ENCODE measurements at regions not wholly inside any gene's neighbourhood (a gene's known extent, or its start where the extent isn't known, plus 50 kb on each side); places are given as distances from the start of the nearest gene placed in this dataset.

DNA sequence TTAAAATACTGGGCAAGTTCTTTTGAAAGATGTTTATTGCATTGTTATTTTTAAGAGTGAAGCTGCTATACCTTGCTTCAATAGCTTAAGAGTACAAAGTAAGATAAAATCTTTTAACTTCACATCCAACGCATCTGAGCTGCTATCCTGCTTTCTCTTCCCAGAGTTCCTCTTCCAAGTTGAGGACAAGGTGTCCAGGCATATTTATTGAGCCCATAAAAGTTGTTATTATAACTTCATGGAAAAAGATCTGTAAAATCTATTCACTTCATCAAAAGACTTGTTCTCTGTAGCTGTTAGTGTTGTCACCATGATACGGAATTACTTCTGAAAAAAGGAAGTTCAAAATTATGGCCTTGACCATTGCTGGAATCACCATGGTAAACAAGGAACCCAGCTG lies 306.2 kb upstream of the ELAVL2 start:
- TF ChIP-seq, protein P1, sequence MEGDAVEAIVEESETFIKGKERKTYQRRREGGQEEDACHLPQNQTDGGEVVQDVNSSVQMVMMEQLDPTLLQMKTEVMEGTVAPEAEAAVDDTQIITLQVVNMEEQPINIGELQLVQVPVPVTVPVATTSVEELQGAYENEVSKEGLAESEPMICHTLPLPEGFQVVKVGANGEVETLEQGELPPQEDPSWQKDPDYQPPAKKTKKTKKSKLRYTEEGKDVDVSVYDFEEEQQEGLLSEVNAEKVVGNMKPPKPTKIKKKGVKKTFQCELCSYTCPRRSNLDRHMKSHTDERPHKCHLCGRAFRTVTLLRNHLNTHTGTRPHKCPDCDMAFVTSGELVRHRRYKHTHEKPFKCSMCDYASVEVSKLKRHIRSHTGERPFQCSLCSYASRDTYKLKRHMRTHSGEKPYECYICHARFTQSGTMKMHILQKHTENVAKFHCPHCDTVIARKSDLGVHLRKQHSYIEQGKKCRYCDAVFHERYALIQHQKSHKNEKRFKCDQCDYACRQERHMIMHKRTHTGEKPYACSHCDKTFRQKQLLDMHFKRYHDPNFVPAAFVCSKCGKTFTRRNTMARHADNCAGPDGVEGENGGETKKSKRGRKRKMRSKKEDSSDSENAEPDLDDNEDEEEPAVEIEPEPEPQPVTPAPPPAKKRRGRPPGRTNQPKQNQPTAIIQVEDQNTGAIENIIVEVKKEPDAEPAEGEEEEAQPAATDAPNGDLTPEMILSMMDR (IDR thresholded peaks at IDR 0.05), result no peak
- TF ChIP-seq EZH2 (IDR thresholded peaks at IDR 0.05), result no peak
- TF ChIP-seq EZH2phosphoT487 (IDR thresholded peaks at IDR 0.05), result no peak

Measured in neural progenitor cell (in vitro differentiated cells).